HCT116 (cell line): ENCODE measurements at regions not wholly inside any gene's neighbourhood (a gene's known extent, or its start where the extent isn't known, plus 50 kb on each side); places are given as distances from the start of the nearest gene placed in this dataset.

Source experiments
- ATAC-seq: fragments of 200-7000 bp; cut with Tn5 transposase; 2 replicates; pipeline ENCODE4 v1.9.1; 2020; ENCODE audit warnings: mild to moderate bottlenecking, moderate library complexity
- BruUV-seq: library from RNA; stranded (reverse); fragments of 400-500 nt; replicated peaks from 2 replicates; lab custom pipeline; 2021; lab: Mats Ljungman, UMichigan
- CTCF ChIA-PET: fragments of 300-600 bp; sonication (Branson Sonifier 250); formaldehyde crosslinking; loops from one replicate; lab custom pipeline; 2021; ENCODE audit warnings: antibody characterized with exemption; lab: Charles Lee
- POLR2A ChIA-PET: fragments of 300-600, 350-600 bp; sonication (Branson Sonifier 250); formaldehyde crosslinking; loops from one replicate; lab custom pipeline; 2021; ENCODE audit warnings: antibody characterized with exemption; lab: Charles Lee
- RAD21 ChIA-PET, 2 experiments: fragments of 300-600 bp; sonication (Branson Sonifier 250); formaldehyde crosslinking; loops; one replicate each; lab custom pipeline; 2023; ENCODE audit warnings: low total read pairs in 2 of 2; ENCODE audit not compliant: uncharacterized antibody in 2 of 2, unreplicated experiment in 2 of 2, low non-redundant PET in 1 of 2; lab: Charles Lee
- DNase-seq: peaks from one replicate; pipeline ENCODE4 v3.0.0-alpha.2; 2010; ENCODE audit warnings: low read depth, low spot score
- H2AFZ ChIP-seq: fragments of 200-600 bp; shearing (Covaris generic), sonication (generic); 2 replicates; pipeline ENCODE4 v1.6.1; 2017; ENCODE audit warnings: low read depth, mixed run types, mixed read lengths, antibody characterized with exemption, low read length; ENCODE audit not compliant: poor library complexity, severe bottlenecking
- H3K27ac ChIP-seq: 2 replicates; pipeline ENCODE4 v1.5.1; 2012; ENCODE audit warnings: low read depth, low read length
- H3K27me3 ChIP-seq: fragments of 200-600 bp; sonication (generic); 2 replicates; pipeline ENCODE4 v1.6.1; 2016; ENCODE audit warnings: mixed run types, low read length, mixed read lengths; ENCODE audit not compliant: insufficient read depth
- H3K36me3 ChIP-seq, 2 experiments: fragments of 200-500 bp in 1 of 2; fragments of 200-600 bp in 1 of 2; sonication (Bioruptor generic) in 1 of 2; sonication (generic) in 1 of 2; 2 replicates each; pipeline versions ENCODE4 v1.5.1 to v1.6.1; 2014 to 2016; ENCODE audit warnings: low read length in 2 of 2, inconsistent platforms in 1 of 2, mixed read lengths in 1 of 2, mixed run types in 1 of 2; ENCODE audit not compliant: insufficient read depth in 2 of 2, control insufficient read depth in 1 of 2
- H3K4me1 ChIP-seq, 2 experiments: fragments of 200-600 bp in 1 of 2; sonication (generic) in 1 of 2; 2 replicates each; pipeline versions ENCODE4 v1.5.1 to v1.6.1; 2012 to 2017; ENCODE audit warnings: low read length in 2 of 2, inconsistent platforms in 1 of 2, mild to moderate bottlenecking in 1 of 2, mixed read lengths in 1 of 2, mixed run types in 1 of 2, moderate library complexity in 1 of 2; ENCODE audit not compliant: insufficient read depth in 2 of 2, control insufficient read depth in 1 of 2
- H3K4me2 ChIP-seq: fragments of 200-600 bp; sonication (generic); 2 replicates; pipeline ENCODE4 v1.6.1; 2017; ENCODE audit warnings: mixed run types, low read length, mixed read lengths
- H3K4me3 ChIP-seq, 2 experiments: fragments of 200-600 bp in 1 of 2; sonication (generic) in 1 of 2; replicated peaks in 1 of 2; 2 replicates each; pipeline ENCODE4 v1.5.1; 2011 to 2016; ENCODE audit warnings: low read length in 2 of 2, control low read depth in 1 of 2, low read depth in 1 of 2, mild to moderate bottlenecking in 1 of 2, mixed read lengths in 1 of 2, mixed run types in 1 of 2
- H3K79me2 ChIP-seq: fragments of 200-600 bp; sonication (generic); 2 replicates; pipeline ENCODE4 v1.6.1; 2017; ENCODE audit warnings: mild to moderate bottlenecking, mixed run types, low read length, moderate library complexity, mixed read lengths; ENCODE audit not compliant: insufficient read depth
- H3K9ac ChIP-seq: fragments of 200-600 bp; sonication (generic); 2 replicates; pipeline ENCODE4 v1.6.1; 2016; ENCODE audit warnings: low read length, mixed read lengths
- H3K9me2 ChIP-seq: fragments of 200-600 bp; sonication (generic), shearing (Covaris generic); 2 replicates; pipeline ENCODE4 v1.6.1; 2017; ENCODE audit warnings: mixed run types, mild to moderate bottlenecking, moderate library complexity; ENCODE audit not compliant: insufficient read depth
- H3K9me3 ChIP-seq, 2 experiments: fragments of 200-500 bp in 1 of 2; fragments of 200-600 bp in 1 of 2; sonication (Bioruptor generic) in 1 of 2; sonication (generic) in 1 of 2; 2 replicates each; pipeline ENCODE4 v1.6.1; 2014 to 2017; ENCODE audit warnings: low read length in 2 of 2, mixed read lengths in 2 of 2, inconsistent platforms in 1 of 2, low read depth in 1 of 2, mild to moderate bottlenecking in 1 of 2, mixed run types in 1 of 2, moderate library complexity in 1 of 2; ENCODE audit not compliant: control insufficient read depth in 1 of 2, insufficient read depth in 1 of 2
- H4K20me1 ChIP-seq: fragments of 200-600 bp; sonication (generic), shearing (Covaris generic); 2 replicates; pipeline ENCODE4 v1.6.1; 2017; ENCODE audit warnings: mixed run types, mild to moderate bottlenecking, moderate library complexity; ENCODE audit not compliant: insufficient read depth
- CEBPB ChIP-seq: IDR thresholded peaks from 2 replicates; pipeline ENCODE4 v1.6.1; 2012; ENCODE audit warnings: low read depth
- EGR1 ChIP-seq: IDR thresholded peaks from 2 replicates; pipeline ENCODE4 v1.6.1; 2012; ENCODE audit warnings: low read depth
- EZH2phosphoT487 ChIP-seq: fragments of 200-600 bp; IDR thresholded peaks from 2 replicates; pipeline ENCODE4 v1.6.1; 2018; ENCODE audit warnings: antibody characterized with exemption, borderline replicate concordance
- POLR2A ChIP-seq: IDR thresholded peaks from 2 replicates; pipeline ENCODE4 v1.7.0; 2011; ENCODE audit warnings: borderline replicate concordance; ENCODE audit not compliant: insufficient read depth, insufficient read length; ENCODE audit errors: extremely low read depth
- RAD21 ChIP-seq: IDR thresholded peaks from 2 replicates; pipeline ENCODE4 v1.6.1; 2012; ENCODE audit warnings: low read depth, mild to moderate bottlenecking
- REST ChIP-seq: IDR thresholded peaks from 2 replicates; pipeline ENCODE4 v1.6.1; 2012; ENCODE audit warnings: low read depth
- SP1 ChIP-seq: IDR thresholded peaks from 2 replicates; pipeline ENCODE4 v1.6.1; 2012; ENCODE audit warnings: low read depth
- SRF ChIP-seq: IDR thresholded peaks from 2 replicates; pipeline ENCODE4 v1.6.1; 2012; ENCODE audit warnings: low read depth
- TCF7L2 ChIP-seq: IDR thresholded peaks from 2 replicates; pipeline ENCODE4 v1.7.0; 2011; ENCODE audit warnings: borderline replicate concordance, inconsistent platforms; ENCODE audit not compliant: insufficient read depth, insufficient read length; ENCODE audit errors: extremely low read depth
- ZBTB33 ChIP-seq: IDR thresholded peaks from 2 replicates; pipeline ENCODE4 v1.6.1; 2011; ENCODE audit warnings: mild to moderate bottlenecking, low read length, moderate library complexity; ENCODE audit not compliant: insufficient replicate concordance; ENCODE audit errors: extremely low read depth
- ZNF274 ChIP-seq: fragments of 200-500 bp; sonication (Bioruptor generic); IDR thresholded peaks from 2 replicates; pipeline ENCODE4 v1.6.1; 2014; ENCODE audit warnings: mild to moderate bottlenecking, low read depth, low read length, inconsistent platforms
- intact Hi-C: fragments of 100-400 bp; cut with micrococcal nuclease; formaldehyde crosslinking; loops from 2 replicates; pipeline ENCODE4 v1.10.0; 2022
- TF ChIP-seq, protein P1 (sequence below): IDR thresholded peaks from 2 replicates; pipeline ENCODE4 v1.6.1; 2012
- TF ChIP-seq, protein P2 (sequence below), 3 experiments: fragments of 200-600 bp in 1 of 3; sonication (generic) in 1 of 3; IDR thresholded peaks in 2 of 3; conservative IDR thresholded peaks in 1 of 3; 2 replicates each; pipeline ENCODE4 v1.5.1; 2012 to 2017; ENCODE audit warnings: low read depth in 2 of 3, low read length in 2 of 3, antibody characterized with exemption in 1 of 3, borderline replicate concordance in 1 of 3, control low read depth in 1 of 3, mild to moderate bottlenecking in 1 of 3, mixed read lengths in 1 of 3, mixed run types in 1 of 3, moderate library complexity in 1 of 3; ENCODE audit not compliant: insufficient read depth in 1 of 3

- no peak overlapping the region for H3K4me2 ChIP-seq
- no peak overlapping the region for H3K9ac ChIP-seq
- no peaks in the 10 kb centered on the region for H3K9me2 ChIP-seq
- no peak overlapping the region for H2AFZ ChIP-seq
- H3K27ac ChIP-seq = no peak overlapping the region
- ATAC-seq (no peak), DNase-seq (no peak)
- H3K4me1 ChIP-seq = peaks cover 4 to 13% of the 10 kb centered on the region in 2 experiments
- H3K9me3 ChIP-seq = no peaks in the 10 kb centered on the region
- TF ChIP-seq TCF7L2 = no peak
- BruUV-seq = no TSS peak
- no peaks in the 10 kb centered on the region for H3K36me3 ChIP-seq
- no peak overlapping the region for H3K4me3 ChIP-seq
- no peaks in the 10 kb centered on the region for H4K20me1 ChIP-seq
- CTCF ChIA-PET = no interaction called here
- no peaks in the 10 kb centered on the region; the same call in 1 of the 2 replicates for H3K27me3 ChIP-seq
- POLR2A ChIA-PET = no interaction called here
- H3K79me2 ChIP-seq = no peaks in the 10 kb centered on the region
- intact Hi-C loops = no loop called here
- RAD21 ChIA-PET = no interaction called here
Measured at GRCh38 chr7:155913719-155914118, 101.5 kb upstream of the SHH start.

DNA sequence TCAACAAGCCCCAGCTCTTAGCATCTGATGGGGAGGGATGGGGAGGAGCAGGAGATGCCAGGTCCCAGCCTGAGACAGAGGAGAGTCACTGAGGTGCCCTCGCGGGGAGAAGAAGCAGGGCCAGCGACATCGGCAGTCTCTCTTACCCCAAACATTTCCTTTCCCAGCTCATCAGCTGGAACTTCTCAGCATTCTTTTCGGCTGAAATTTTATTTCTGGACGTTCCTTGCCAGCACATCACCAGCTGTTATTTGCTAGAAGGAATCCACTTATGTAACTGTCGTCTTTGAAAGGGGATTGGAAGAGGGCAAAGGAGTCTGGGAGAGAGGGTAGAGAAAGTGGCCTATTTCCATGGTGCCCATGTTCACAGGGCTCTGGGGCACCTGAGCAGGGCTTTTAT is 101.0 kb upstream of the SHH start:
- intact Hi-C loops = no loop called here
- no peak overlapping the region for H3K27ac ChIP-seq
- H3K27me3 ChIP-seq = no peaks in the 10 kb centered on the region; the same call in 1 of the 2 replicates
- no peak overlapping the region for H3K4me2 ChIP-seq
- DNase-seq (no peak), ATAC-seq (no peak)
- peaks cover 0 to 9% of the 10 kb centered on the region in 2 experiments; a peak in 2 of 4 replicates for H3K4me1 ChIP-seq
- H3K9me2 ChIP-seq = no peaks in the 10 kb centered on the region
- H4K20me1 ChIP-seq = no peaks in the 10 kb centered on the region
- H3K4me3 ChIP-seq = no peak overlapping the region
- no peak overlapping the region for H2AFZ ChIP-seq
- no peaks in the 10 kb centered on the region for H3K9me3 ChIP-seq
- H3K36me3 ChIP-seq = no peaks in the 10 kb centered on the region
- ChIA-PET CTCF (no interaction called here), RAD21 (no interaction called here), POLR2A (no interaction called here)
- no peak overlapping the region for H3K9ac ChIP-seq
- no TSS peak for BruUV-seq
- H3K79me2 ChIP-seq = no peaks in the 10 kb centered on the region
- no peak for TF ChIP-seq SRF
- no peak for TF ChIP-seq ZNF274
- TF ChIP-seq REST = no peak
- TF ChIP-seq, protein P1, sequence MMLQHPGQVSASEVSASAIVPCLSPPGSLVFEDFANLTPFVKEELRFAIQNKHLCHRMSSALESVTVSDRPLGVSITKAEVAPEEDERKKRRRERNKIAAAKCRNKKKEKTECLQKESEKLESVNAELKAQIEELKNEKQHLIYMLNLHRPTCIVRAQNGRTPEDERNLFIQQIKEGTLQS = no peak
- TF ChIP-seq RAD21 = no peak
- no peak for TF ChIP-seq SP1
- no peak for TF ChIP-seq EZH2phosphoT487
- TF ChIP-seq POLR2A = no peak
- no peak for TF ChIP-seq EGR1
- no peak for TF ChIP-seq CEBPB
- no peak for TF ChIP-seq ZBTB33
- TF ChIP-seq, protein P2, sequence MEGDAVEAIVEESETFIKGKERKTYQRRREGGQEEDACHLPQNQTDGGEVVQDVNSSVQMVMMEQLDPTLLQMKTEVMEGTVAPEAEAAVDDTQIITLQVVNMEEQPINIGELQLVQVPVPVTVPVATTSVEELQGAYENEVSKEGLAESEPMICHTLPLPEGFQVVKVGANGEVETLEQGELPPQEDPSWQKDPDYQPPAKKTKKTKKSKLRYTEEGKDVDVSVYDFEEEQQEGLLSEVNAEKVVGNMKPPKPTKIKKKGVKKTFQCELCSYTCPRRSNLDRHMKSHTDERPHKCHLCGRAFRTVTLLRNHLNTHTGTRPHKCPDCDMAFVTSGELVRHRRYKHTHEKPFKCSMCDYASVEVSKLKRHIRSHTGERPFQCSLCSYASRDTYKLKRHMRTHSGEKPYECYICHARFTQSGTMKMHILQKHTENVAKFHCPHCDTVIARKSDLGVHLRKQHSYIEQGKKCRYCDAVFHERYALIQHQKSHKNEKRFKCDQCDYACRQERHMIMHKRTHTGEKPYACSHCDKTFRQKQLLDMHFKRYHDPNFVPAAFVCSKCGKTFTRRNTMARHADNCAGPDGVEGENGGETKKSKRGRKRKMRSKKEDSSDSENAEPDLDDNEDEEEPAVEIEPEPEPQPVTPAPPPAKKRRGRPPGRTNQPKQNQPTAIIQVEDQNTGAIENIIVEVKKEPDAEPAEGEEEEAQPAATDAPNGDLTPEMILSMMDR (IDR thresholded peaks at IDR 0.05 in 2 of 3, conservative IDR thresholded peaks at IDR 0.05 in 1 of 3; ENCODE audit: borderline replicate concordance in 1 of 3, insufficient read depth in 1 of 3, low read depth in 2 of 3, low read length in 2 of 3) = no peak
